ENCODE measurements at regions not wholly inside any gene's neighbourhood (a gene's known extent, or its start where the extent isn't known, plus 50 kb on each side); places are given as distances from the start of the nearest gene placed in this dataset.

GRCh38 chr13:78169386-78169785 lies 250.8 kb upstream of the EDNRB start:
- Histone ChIP-seq H3K4me1 (ENCODE audit: insufficient read depth, low read length) (no peaks in the 10 kb centered on the region), H3K27ac (ENCODE audit: low read length) (no peak overlapping the region), H3K36me3 (ENCODE audit: low read depth, low read length) (no peaks in the 10 kb centered on the region), H3K79me2 (ENCODE audit: low read length) (no peaks in the 10 kb centered on the region), H4K20me1 (ENCODE audit: low read length) (no peaks in the 10 kb centered on the region), H3F3A (ENCODE audit: low read length, unreplicated experiment) (no peaks in the 10 kb centered on the region), H3K4me2 (ENCODE audit: low read length) (no peak overlapping the region), H3K27me3 (ENCODE audit: low read length) (no peaks in the 10 kb centered on the region), H3K4me3 (ENCODE audit: low read length) (no peak overlapping the region), H3K9me2 (replicated peaks; ENCODE audit: low read length) (no peaks in the 10 kb centered on the region), H3K9ac (ENCODE audit: low read length) (no peak overlapping the region), H3K9me3 (ENCODE audit: low read length) (no peaks in the 10 kb centered on the region), H2AFZ (ENCODE audit: low read length) (no peak overlapping the region)
- DNase-seq, result no peak
- TF ChIP-seq EZH2phosphoT487 (IDR thresholded peaks at IDR 0.05; ENCODE audit: borderline replicate concordance, low read length) (no peak), EZH2 (IDR thresholded peaks at IDR 0.05; ENCODE audit: low read length, unreplicated experiment) (no peak)
- TF ChIP-seq, protein P1, sequence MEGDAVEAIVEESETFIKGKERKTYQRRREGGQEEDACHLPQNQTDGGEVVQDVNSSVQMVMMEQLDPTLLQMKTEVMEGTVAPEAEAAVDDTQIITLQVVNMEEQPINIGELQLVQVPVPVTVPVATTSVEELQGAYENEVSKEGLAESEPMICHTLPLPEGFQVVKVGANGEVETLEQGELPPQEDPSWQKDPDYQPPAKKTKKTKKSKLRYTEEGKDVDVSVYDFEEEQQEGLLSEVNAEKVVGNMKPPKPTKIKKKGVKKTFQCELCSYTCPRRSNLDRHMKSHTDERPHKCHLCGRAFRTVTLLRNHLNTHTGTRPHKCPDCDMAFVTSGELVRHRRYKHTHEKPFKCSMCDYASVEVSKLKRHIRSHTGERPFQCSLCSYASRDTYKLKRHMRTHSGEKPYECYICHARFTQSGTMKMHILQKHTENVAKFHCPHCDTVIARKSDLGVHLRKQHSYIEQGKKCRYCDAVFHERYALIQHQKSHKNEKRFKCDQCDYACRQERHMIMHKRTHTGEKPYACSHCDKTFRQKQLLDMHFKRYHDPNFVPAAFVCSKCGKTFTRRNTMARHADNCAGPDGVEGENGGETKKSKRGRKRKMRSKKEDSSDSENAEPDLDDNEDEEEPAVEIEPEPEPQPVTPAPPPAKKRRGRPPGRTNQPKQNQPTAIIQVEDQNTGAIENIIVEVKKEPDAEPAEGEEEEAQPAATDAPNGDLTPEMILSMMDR (conservative IDR thresholded peaks at IDR 0.05; ENCODE audit: low read depth, low read length), result no peak
- ChIA-PET POLR2A (ENCODE audit: unreplicated experiment) (no interaction called here), CTCF (no interaction called here)
- no peak for ATAC-seq
- intact Hi-C loops (cut with micrococcal nuclease), result no loop called here
- BruUV-seq (replicated peaks), result no TSS peak

- intact Hi-C loops (cut with micrococcal nuclease), result no loop called here
- Histone ChIP-seq H2AFZ (ENCODE audit: low read length) (no peak overlapping the region), H3K27ac (ENCODE audit: low read length) (no peak overlapping the region), H3K4me3 (ENCODE audit: low read length) (no peak overlapping the region), H3K79me2 (ENCODE audit: low read length) (no peaks in the 10 kb centered on the region), H3K4me1 (ENCODE audit: insufficient read depth, low read length) (no peaks in the 10 kb centered on the region), H3K9ac (ENCODE audit: low read length) (no peak overlapping the region), H3K4me2 (ENCODE audit: low read length) (no peak overlapping the region), H3K9me2 (replicated peaks; ENCODE audit: low read length) (no peaks in the 10 kb centered on the region), H3K36me3 (ENCODE audit: low read depth, low read length) (no peaks in the 10 kb centered on the region), H3K9me3 (ENCODE audit: low read length) (no peaks in the 10 kb centered on the region), H3K27me3 (ENCODE audit: low read length) (no peaks in the 10 kb centered on the region), H4K20me1 (ENCODE audit: low read length) (no peaks in the 10 kb centered on the region), H3F3A (ENCODE audit: low read length, unreplicated experiment) (no peaks in the 10 kb centered on the region)
- TF ChIP-seq EZH2 (IDR thresholded peaks at IDR 0.05; ENCODE audit: low read length, unreplicated experiment) (no peak), EZH2phosphoT487 (IDR thresholded peaks at IDR 0.05; ENCODE audit: borderline replicate concordance, low read length) (no peak)
- TF ChIP-seq, protein P1 (conservative IDR thresholded peaks at IDR 0.05; ENCODE audit: low read depth, low read length), result no peak
- ATAC-seq (no peak), DNase-seq (no peak)
- ChIA-PET CTCF (no interaction called here), POLR2A (ENCODE audit: unreplicated experiment) (no interaction called here)
- no TSS peak for BruUV-seq (replicated peaks)
Measured at GRCh38 chr13:78168981-78169380, 250.3 kb upstream of the EDNRB start.

DNA sequence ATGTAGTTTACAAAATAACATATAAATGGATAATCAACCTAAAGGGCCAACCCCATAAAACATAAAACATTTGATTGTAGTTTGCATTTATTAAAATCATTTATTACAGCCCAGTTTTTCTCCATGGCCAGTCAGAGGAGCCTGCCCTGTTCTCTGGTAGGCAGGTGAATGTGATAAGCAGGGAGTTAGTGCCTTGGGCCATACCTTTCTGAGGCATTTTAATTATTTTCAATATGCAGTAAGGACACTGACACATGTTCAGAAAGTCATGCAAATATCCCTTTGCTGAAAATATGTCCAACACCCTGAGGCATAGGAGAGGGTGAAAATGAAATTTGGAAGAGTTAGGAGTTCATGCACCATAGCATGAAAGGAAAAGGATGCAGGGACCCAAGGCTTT lies 242.6 kb upstream of the EDNRB start:
- Histone ChIP-seq H3K9me2 (replicated peaks; ENCODE audit: low read length) (no peaks in the 10 kb centered on the region), H3K27ac (ENCODE audit: low read length) (no peak overlapping the region), H3K9me3 (ENCODE audit: low read length) (no peaks in the 10 kb centered on the region), H3K9ac (ENCODE audit: low read length) (no peak overlapping the region), H3K27me3 (ENCODE audit: low read length) (no peaks in the 10 kb centered on the region), H3K4me1 (ENCODE audit: insufficient read depth, low read length) (no peaks in the 10 kb centered on the region), H2AFZ (ENCODE audit: low read length) (no peak overlapping the region), H3K4me2 (ENCODE audit: low read length) (no peak overlapping the region), H3K79me2 (ENCODE audit: low read length) (no peaks in the 10 kb centered on the region), H4K20me1 (ENCODE audit: low read length) (no peaks in the 10 kb centered on the region), H3F3A (ENCODE audit: low read length, unreplicated experiment) (no peaks in the 10 kb centered on the region), H3K4me3 (ENCODE audit: low read length) (no peak overlapping the region), H3K36me3 (ENCODE audit: low read depth, low read length) (no peaks in the 10 kb centered on the region)
- POLR2A ChIA-PET (ENCODE audit: unreplicated experiment), result no interaction called here
- TF ChIP-seq, protein P1 (conservative IDR thresholded peaks at IDR 0.05; ENCODE audit: low read depth, low read length), result no peak
- TF ChIP-seq EZH2phosphoT487 (IDR thresholded peaks at IDR 0.05; ENCODE audit: borderline replicate concordance, low read length), result no peak
- no peak for TF ChIP-seq EZH2 (IDR thresholded peaks at IDR 0.05; ENCODE audit: low read length, unreplicated experiment)
- DNase-seq (no peak), ATAC-seq (no peak)
- intact Hi-C loops (cut with micrococcal nuclease), result no loop called here
- CTCF ChIA-PET, result no interaction called here
- BruUV-seq (replicated peaks), result no TSS peak
